GM06990 (cell line): ENCODE measurements at regions not wholly inside any gene's neighbourhood (a gene's known extent, or its start where the extent isn't known, plus 50 kb on each side); places are given as distances from the start of the nearest gene placed in this dataset.

Source experiments
- DNase-seq: peaks from one replicate; pipeline ENCODE4 v3.0.0-alpha.2; 2011; ENCODE audit not compliant: insufficient read length; ENCODE audit errors: extremely low read depth
- H3K27me3 ChIP-seq: replicated peaks from 2 replicates; pipeline ENCODE4 v1.6.0; 2011; ENCODE audit warnings: low read length; ENCODE audit not compliant: control insufficient read depth, insufficient read depth
- H3K36me3 ChIP-seq: 2 replicates; pipeline ENCODE4 v1.5.1; 2011; ENCODE audit warnings: low read length; ENCODE audit not compliant: control insufficient read depth, insufficient read depth
- H3K4me3 ChIP-seq: replicated peaks from 2 replicates; pipeline ENCODE4 v1.5.1; 2011; ENCODE audit warnings: low read depth, mild to moderate bottlenecking, control low read depth, low read length
- TF ChIP-seq, protein P1 (sequence below): IDR thresholded peaks from 2 replicates; pipeline ENCODE4 v1.5.1; 2011; ENCODE audit warnings: low read length, control low read depth, mild to moderate bottlenecking, inconsistent platforms; ENCODE audit not compliant: insufficient read depth, poor library complexity, severe bottlenecking

DNA sequence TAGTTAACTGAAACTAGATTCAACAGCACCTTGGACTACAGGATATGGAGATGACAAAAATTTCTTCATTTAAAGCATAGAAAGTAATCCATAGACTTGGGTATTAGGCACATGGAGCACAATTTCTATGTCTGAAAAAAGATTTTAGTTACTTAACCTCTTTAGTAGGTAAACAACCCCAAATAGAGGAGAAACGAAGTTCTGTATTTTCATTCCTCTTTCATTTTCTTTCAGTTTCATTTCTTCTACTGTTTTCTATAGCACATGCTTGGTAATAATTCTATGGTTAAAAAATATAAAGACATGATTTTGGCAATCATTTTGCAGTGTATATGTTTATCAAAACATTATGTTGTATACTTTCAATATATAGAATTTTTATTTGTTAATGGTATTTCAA lies 99.5 kb downstream of the CASP12 start:
- Histone ChIP-seq H3K4me3 (no peak overlapping the region), H3K36me3 (no peaks in the 10 kb centered on the region), H3K27me3 (no peaks in the 10 kb centered on the region)
- DNase-seq = peak; percentile 6
- TF ChIP-seq, protein P1, sequence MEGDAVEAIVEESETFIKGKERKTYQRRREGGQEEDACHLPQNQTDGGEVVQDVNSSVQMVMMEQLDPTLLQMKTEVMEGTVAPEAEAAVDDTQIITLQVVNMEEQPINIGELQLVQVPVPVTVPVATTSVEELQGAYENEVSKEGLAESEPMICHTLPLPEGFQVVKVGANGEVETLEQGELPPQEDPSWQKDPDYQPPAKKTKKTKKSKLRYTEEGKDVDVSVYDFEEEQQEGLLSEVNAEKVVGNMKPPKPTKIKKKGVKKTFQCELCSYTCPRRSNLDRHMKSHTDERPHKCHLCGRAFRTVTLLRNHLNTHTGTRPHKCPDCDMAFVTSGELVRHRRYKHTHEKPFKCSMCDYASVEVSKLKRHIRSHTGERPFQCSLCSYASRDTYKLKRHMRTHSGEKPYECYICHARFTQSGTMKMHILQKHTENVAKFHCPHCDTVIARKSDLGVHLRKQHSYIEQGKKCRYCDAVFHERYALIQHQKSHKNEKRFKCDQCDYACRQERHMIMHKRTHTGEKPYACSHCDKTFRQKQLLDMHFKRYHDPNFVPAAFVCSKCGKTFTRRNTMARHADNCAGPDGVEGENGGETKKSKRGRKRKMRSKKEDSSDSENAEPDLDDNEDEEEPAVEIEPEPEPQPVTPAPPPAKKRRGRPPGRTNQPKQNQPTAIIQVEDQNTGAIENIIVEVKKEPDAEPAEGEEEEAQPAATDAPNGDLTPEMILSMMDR = no peak

DNA sequence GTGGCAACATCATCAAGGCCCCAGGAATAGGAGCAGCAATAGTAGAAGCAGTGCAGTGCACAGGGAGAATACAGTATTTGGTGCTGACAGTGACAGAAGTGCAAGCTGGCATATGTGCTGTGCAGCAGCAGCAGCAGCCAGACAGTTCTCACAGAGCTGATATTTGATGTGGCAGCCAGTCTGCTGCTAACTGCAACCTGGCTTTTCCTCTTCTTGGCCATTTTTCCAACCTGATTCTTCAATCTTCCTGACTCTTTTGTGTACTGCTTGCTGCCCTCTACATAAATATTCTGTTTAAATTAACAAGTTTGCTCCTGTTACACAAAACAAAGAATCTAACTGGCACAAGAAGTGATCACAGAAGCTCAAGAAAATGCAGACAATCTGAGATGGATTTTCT lies 102.0 kb downstream of the CASP12 start:
- H3K36me3 ChIP-seq = no peaks in the 10 kb centered on the region
- TF ChIP-seq, protein P1 = no peak
- DNase-seq = no peak

DNA sequence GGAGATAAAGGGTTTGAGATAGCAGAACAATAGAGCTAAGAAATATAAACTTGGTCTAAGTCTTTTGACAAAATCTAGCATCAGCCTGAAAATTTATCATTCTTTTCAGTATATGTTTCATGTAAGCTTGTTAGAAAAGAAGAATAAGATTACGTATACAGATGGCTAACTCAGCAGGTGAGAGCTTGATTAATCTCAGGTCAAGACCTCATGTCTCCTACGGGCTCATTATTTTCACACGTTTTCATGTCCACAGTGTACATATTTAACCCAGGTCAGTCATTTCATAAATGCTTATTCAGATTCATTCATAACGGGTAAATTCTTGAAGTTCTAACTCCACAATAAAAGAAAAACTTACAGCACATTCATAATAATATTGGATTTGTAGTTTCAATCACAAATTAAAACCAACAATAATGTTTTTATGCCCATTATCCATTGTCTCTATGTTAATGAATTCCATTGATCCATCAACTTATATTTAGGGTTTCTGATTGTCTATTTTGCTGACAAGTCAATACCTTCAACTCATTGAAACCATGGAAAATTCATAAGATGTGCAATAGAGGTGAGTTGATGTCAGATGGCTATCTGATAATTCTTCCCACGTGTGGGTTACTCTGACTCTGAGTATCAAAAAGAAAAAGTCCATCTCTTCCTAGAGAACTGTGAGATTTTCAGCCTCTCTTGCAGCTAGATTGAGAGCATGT lies 102.6 kb downstream of the CASP12 start:
- H3K4me3 ChIP-seq = no peak overlapping the region
- H3K27me3 ChIP-seq = no peaks in the 10 kb centered on the region
- no peaks in the 10 kb centered on the region for H3K36me3 ChIP-seq
- TF ChIP-seq, protein P1 = no peak
- no peak for DNase-seq

More for the DNA sequence above, 102.0 kb downstream of the CASP12 start:
- Histone ChIP-seq H3K27me3 (no peaks in the 10 kb centered on the region), H3K4me3 (no peak overlapping the region)

DNA sequence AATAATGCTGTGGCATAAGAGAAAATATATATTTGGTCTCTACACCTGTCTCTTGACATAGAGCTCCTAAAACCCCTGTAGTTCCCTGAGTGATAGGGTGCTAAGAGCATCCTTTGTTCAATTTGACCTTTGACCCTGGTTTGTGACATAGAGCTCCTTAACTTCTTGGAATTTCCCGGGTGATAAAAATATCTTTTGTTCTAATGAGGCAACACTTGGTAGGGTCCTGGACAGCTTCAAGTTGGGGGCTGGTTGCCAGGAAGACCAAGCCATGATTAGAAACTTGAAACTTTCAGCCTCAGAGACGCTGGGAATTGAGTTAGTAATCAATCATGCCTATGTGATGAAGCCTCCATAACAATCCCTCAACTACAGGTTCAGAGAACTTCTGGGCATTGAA lies 105.4 kb downstream of the CASP12 start:
- no peaks in the 10 kb centered on the region for H3K27me3 ChIP-seq
- DNase-seq = no peak
- TF ChIP-seq, protein P1 = no peak
- no peaks in the 10 kb centered on the region for H3K36me3 ChIP-seq
- no peak overlapping the region for H3K4me3 ChIP-seq

DNA sequence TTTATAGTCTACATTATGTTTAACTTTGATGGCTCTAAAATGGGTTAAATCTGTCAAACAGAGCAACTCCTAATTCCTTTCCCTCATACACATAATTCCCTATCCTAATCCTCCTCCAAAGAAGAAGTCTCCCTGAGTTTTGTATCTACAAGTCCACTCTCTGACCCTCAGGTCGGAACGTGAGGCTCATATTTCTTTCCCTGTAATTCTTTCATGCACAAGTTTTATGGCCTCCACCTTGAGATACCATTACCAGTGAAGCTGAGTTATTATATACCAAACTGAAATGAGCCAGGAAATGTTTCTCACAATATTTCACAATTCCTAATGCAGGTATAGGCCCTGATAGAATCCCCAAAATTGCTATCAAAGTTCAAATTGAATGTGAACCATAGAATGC lies 106.4 kb downstream of the CASP12 start:
- no peaks in the 10 kb centered on the region for H3K36me3 ChIP-seq

More for the DNA sequence above, 106.4 kb downstream of the CASP12 start:
- TF ChIP-seq, protein P1 = no peak
- Histone ChIP-seq H3K27me3 (no peaks in the 10 kb centered on the region), H3K4me3 (no peak overlapping the region)
- DNase-seq = no peak
